ENCODE measurements at regions not wholly inside any gene's neighbourhood (a gene's known extent, or its start where the extent isn't known, plus 50 kb on each side); places are given as distances from the start of the nearest gene placed in this dataset.
"Not testable (repeated sequence)": the region's sequence is repeated elsewhere in the genome, so short reads cannot be mapped to it uniquely, and the experiment has no call there.

GRCh38 chr1:185468626-185469025, 151.6 kb upstream of the IVNS1ABP start:
- no peak for DNase-seq (ENCODE audit: low spot score)

DNA sequence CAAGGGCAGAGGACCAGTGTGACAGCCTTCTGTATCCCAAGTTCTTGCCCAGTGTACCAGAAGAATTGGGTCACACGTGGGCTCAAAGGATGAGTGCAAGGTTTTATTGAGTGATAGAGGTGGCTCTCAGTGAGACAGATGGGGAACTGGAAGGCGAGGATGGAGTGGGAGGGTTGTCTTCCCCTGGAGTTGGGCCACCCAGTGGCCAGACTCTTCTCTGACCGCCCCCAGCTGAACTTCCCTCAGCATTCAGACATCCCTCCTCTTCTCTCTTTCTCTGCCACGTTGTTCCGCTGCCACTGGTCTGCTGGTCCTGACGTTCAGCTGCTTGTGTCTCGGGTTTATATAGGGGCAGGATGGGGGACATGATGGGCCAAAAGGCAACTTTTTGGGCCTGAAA, 150.1 kb upstream of the IVNS1ABP start:
- DNase-seq (ENCODE audit: low spot score): no peak

DNA sequence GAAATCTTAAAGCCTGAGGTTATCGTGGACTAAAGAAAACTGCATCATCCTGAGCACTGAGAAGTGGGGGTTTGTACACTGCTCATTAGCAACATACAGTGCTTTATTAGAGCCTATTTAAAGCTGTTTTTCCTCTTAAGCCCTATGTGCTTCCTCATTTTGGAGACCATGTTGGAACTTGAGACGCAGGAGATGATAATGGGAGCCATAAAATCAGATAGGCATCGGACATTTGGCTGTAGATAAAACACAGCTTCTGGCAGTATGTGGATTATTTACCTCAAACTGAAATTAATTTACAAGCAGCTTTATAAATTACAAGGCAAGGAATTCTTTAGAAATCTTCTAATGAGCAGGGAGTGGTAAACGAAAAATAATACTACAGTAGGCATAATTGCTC, 147.7 kb upstream of the IVNS1ABP start:
- no peak for DNase-seq (ENCODE audit: low spot score)

- no peak for DNase-seq (ENCODE audit: low spot score)
Observed at GRCh38 chr1:185463433-185463832, 146.4 kb upstream of the IVNS1ABP start.

DNA sequence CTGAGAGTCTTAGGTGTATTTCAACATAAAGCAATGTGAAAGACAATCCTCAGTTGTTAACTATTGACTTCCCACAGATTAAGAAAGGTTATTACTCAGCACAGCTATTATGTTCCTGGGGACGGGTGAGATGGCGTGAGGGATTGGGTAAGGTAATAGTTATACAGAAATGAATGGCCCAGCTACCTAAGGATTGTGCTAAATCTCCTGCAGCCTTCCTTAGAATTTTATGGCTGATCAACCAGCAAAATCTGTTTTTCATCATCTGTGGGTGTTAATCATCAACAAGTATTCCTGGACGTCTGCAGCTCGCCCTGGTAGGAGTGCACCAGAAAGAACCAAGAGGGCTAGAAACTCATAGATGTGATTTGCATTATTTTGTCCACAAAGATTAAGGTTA, 146.0 kb upstream of the IVNS1ABP start:
- DNase-seq (ENCODE audit: low spot score): no peak

DNA sequence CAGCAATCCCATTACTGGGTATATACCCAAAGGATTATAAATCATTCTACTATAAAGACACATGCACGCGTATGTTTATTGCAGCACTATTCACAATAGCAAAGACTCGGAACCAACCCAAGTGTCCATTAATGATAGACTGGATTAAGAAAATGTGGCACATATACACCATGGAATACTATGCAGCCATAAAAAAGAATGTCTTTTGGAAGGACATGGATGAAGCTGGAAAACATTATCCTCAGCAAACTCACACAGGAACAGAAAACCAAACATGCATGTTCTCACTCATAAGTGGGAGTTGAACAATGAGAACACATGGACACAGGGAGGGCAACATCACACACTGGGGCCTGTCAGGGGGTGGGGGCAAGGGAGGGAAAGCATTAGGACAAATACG, 143.7 kb upstream of the IVNS1ABP start:
- not testable (repeated sequence) for DNase-seq (ENCODE audit: low spot score)

- DNase-seq (ENCODE audit: low spot score): no peak
Observed at GRCh38 chr1:185459141-185459540, 142.1 kb upstream of the IVNS1ABP start.

DNA sequence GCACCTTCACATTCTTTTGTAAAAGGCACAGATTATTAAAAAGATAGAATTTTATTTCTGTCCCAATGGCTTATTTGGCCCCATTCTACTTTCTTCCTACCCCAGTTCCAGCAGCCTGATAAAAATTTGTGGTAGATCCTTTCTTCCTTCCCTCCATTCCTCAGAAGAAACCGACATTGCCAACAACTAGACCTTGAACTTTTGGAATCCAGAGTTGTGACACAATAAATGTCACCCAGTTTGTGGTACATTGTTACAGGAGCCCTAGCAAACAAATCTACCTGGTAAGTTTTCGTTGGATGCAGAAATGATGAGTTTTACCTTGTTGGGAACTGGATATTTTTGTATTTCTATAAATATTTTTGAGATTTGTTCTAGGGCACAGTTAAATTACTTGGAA, 141.6 kb upstream of the IVNS1ABP start:
- DNase-seq (ENCODE audit: low spot score): no peak

GRCh38 chr1:185453496-185454192, 136.6 kb upstream of the IVNS1ABP start:
- DNase-seq (ENCODE audit: low spot score): no peak

- no peak for DNase-seq (ENCODE audit: low spot score)
Observed at GRCh38 chr1:185450917-185451316, 133.9 kb upstream of the IVNS1ABP start.

GRCh38 chr1:185450060-185450788, 133.2 kb upstream of the IVNS1ABP start:
- no peak for DNase-seq (ENCODE audit: low spot score)

- no peak for DNase-seq (ENCODE audit: low spot score)
Observed at GRCh38 chr1:185449378-185450059, 132.5 kb upstream of the IVNS1ABP start.

GRCh38 chr1:185448591-185449186, 131.6 kb upstream of the IVNS1ABP start:
- DNase-seq (ENCODE audit: low spot score): no peak

DNA sequence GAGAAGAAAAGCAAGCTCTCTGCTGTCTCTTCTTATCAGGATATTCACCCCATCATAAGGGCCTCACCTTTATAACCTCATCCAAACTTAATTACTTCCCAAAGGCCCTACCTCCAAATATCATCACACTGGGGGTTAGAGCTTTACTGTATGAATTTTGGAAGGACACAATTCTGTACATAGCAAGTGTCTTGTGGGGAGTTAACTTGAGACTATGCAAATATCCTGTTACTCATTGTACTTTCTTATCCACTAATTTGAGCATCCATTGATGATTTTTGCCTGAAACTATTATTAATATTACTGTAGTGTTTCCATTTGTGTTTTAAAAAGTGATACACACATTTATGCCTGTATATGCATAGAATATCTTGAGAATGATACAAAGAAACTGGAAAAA, 129.1 kb upstream of the IVNS1ABP start:
- no peak for DNase-seq (ENCODE audit: low spot score)

GRCh38 chr1:185445594-185445993, 128.6 kb upstream of the IVNS1ABP start:
- DNase-seq (ENCODE audit: low spot score): no peak

DNA sequence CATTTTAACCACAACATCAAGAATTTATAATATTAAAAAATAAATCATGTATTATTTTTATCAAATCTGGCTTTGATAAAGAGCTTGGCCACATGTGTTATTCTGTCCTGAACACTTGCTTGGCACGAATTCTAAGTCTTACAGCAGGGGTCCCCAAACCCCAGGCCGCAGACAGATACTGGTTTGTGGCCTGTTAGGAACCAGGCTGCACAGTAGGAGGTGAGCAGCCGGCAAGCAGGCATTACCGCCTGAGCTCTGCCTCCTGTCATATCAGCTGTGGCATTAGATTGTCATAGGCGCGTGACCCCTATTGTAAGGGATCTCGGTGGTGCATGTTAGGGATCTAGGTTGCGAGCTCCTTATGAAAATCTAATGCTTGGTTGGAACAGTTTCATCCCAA, 127.6 kb upstream of the IVNS1ABP start:
- DNase-seq (ENCODE audit: low spot score): no peak

DNA sequence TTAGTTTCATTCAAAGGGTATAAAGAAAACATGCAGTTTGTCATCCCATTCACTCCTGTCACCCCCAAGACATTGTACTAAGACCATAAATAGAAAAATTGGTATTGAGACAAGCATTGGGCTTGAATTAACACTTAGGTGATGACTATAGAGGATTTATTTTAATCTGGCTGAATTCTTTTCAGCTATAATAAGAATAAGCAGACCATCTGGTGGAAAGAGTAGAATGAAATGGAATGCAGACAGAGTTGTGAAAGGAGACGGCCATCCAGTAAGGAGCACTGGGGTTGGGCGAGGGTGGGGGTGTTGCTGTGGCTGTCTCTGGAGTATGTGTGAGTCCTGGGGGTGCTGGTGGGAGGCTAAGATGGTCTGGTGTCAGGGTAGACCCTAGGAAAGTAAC, 125.0 kb upstream of the IVNS1ABP start:
- DNase-seq (ENCODE audit: low spot score): no peak

GRCh38 chr1:185441605-185442004, 124.6 kb upstream of the IVNS1ABP start:
- no peak for DNase-seq (ENCODE audit: low spot score)

GRCh38 chr1:185440877-185441276, 123.8 kb upstream of the IVNS1ABP start:
- DNase-seq (ENCODE audit: low spot score): no peak

DNA sequence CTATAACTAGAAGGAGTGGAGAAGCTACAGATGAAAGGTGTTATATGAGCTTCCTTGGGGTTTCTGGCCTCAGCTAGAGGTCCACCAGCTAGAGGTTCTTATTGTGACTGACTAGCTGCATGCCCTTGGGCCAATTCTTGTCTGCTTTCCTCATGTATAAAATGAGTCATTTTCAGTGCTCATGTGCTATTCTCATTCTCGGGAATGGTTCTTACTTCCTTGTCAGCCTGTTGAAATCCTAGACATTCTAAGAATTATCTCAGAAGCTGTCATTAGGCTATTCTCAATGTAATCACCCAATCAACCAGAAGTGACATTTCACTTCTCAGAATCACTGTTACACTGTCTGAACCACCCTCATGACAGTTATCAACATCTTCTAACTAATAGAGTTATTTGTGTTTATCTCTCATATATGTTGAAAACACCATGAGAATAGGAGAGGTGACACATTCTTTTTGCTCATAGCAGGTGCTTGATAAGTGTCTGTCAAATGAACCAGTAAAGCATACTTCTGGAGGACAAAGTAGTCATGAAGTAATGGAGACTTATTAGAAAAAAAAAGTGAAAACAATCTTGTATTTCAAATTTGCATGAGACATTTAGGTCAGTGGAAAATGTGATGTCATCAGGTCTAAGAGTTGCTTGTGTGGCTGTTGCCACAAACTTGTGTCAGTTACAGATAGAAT, 122.8 kb upstream of the IVNS1ABP start:
- DNase-seq (ENCODE audit: low spot score): peak; percentile 72

DNA sequence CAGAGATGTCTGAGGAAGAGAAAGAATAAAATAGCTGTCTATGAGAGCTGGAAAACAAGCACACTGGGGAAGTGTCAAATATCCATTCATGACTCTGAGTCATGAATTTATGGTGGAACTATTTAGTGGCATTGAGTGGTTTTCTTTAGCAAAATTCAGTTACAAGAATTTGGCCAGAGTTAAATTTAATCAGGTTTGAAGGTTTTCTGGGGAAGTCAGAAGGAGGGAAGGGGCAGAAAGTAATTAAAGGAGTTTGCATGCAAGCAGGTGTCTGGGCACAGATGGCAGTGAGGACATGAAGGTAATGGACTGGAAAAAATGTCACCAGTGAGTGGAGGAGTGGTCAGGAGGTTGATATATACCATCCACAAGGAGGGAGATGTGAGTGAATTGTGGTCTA, 121.9 kb upstream of the IVNS1ABP start:
- peak; percentile 7 for DNase-seq (ENCODE audit: low spot score)

- no peak for DNase-seq (ENCODE audit: low spot score)
Observed at GRCh38 chr1:185435696-185436379, 118.8 kb upstream of the IVNS1ABP start.

All from activated CD4-positive, alpha-beta T cell treated with anti-CD3 and anti-CD28 coated beads, Interleukin-2, Interleukin-4, amounts not matched to agents 100 ng/mL and 50 ng/mL, durations not matched to agents 16 hours and 8 hours (primary cell).